PC-9 (cell line): ENCODE measurements at regions not wholly inside any gene's neighbourhood (a gene's known extent, or its start where the extent isn't known, plus 50 kb on each side); places are given as distances from the start of the nearest gene placed in this dataset.

Source experiments
- BruUV-seq: library from RNA; stranded (reverse); fragments of 400-500 nt; replicated peaks from 2 replicates; lab custom pipeline; 2021; lab: Mats Ljungman, UMichigan
- CTCF ChIA-PET: fragments of 300-600 bp; sonication (Branson Sonifier 250); formaldehyde crosslinking; loops from one replicate; lab custom pipeline; 2022; ENCODE audit warnings: antibody characterized with exemption; lab: Charles Lee
- POLR2A ChIA-PET: fragments of 300-600 bp; sonication (Branson Sonifier 250); formaldehyde crosslinking; loops from one replicate; lab custom pipeline; 2022; ENCODE audit warnings: antibody characterized with exemption; ENCODE audit not compliant: unreplicated experiment; lab: Charles Lee
- DNase-seq, 2 experiments: peaks; one replicate each; pipeline versions ENCODE4 v3.0.0 to v3.0.0-alpha.2; 2015 to 2022; ENCODE audit warnings: mixed read lengths in 1 of 2
- H2AFZ ChIP-seq: fragments of 200-600 bp; sonication (generic); 2 replicates; pipeline ENCODE4 v1.8.1; 2017; ENCODE audit warnings: antibody characterized with exemption
- H3F3A ChIP-seq: fragments of 200-600 bp; sonication (generic); 2 replicates; pipeline ENCODE4 v1.8.1; 2017; ENCODE audit warnings: antibody characterized with exemption, mild to moderate bottlenecking, low read depth; ENCODE audit not compliant: insufficient read depth
- H3K27ac ChIP-seq: fragments of 200-600 bp; sonication (generic); 2 replicates; pipeline ENCODE4 v1.6.1; 2016; ENCODE audit warnings: mixed run types
- H3K27me3 ChIP-seq: fragments of 200-600 bp; sonication (generic); 2 replicates; pipeline ENCODE4 v1.6.1; 2016; ENCODE audit warnings: low read depth, mixed run types; ENCODE audit not compliant: insufficient read depth
- H3K36me3 ChIP-seq: fragments of 200-600 bp; sonication (generic); 2 replicates; pipeline ENCODE4 v1.6.1; 2016; ENCODE audit warnings: low read depth, mixed run types
- H3K4me1 ChIP-seq: fragments of 200-600 bp; sonication (generic); replicated peaks from 2 replicates; pipeline ENCODE4 v1.6.1; 2016; ENCODE audit warnings: mixed run types; ENCODE audit not compliant: insufficient read depth
- H3K4me2 ChIP-seq: fragments of 200-600 bp; sonication (generic); 2 replicates; pipeline ENCODE4 v1.6.1; 2017; ENCODE audit warnings: mixed run types
- H3K4me3 ChIP-seq: fragments of 200-600 bp; sonication (generic); 2 replicates; pipeline ENCODE4 v1.6.1; 2016; ENCODE audit warnings: mixed run types
- H3K79me2 ChIP-seq: fragments of 200-600 bp; sonication (generic); 2 replicates; pipeline ENCODE4 v1.6.1; 2017; ENCODE audit warnings: low read depth, mixed run types
- H3K9me2 ChIP-seq: fragments of 200-600 bp; sonication (generic); 2 replicates; pipeline ENCODE4 v1.8.1; 2017; ENCODE audit warnings: mild to moderate bottlenecking; ENCODE audit not compliant: insufficient read depth
- H3K9me3 ChIP-seq: fragments of 200-600 bp; sonication (generic); 2 replicates; pipeline ENCODE4 v1.8.1; 2016; ENCODE audit warnings: low read depth; ENCODE audit not compliant: insufficient read depth
- H4K20me1 ChIP-seq: fragments of 200-600 bp; sonication (generic); 2 replicates; pipeline ENCODE4 v1.8.1; 2017; ENCODE audit not compliant: insufficient read depth
- CTCF ChIP-seq: fragments of 200-600 bp; sonication (generic); conservative IDR thresholded peaks from 2 replicates; pipeline ENCODE4 v1.6.1; 2017; ENCODE audit warnings: mixed run types, antibody characterized with exemption, mild to moderate bottlenecking, moderate library complexity
- EZH2 ChIP-seq: fragments of 200-600 bp; sonication (generic); IDR thresholded peaks from 2 replicates; pipeline ENCODE4 v1.8.0; 2017; ENCODE audit warnings: antibody characterized with exemption, low read depth
- intact Hi-C: fragments of 100-400 bp; cut with micrococcal nuclease; formaldehyde crosslinking; loops from one replicate; pipeline ENCODE4 v1.10.0; 2022; ENCODE audit not compliant: unreplicated experiment

DNA sequence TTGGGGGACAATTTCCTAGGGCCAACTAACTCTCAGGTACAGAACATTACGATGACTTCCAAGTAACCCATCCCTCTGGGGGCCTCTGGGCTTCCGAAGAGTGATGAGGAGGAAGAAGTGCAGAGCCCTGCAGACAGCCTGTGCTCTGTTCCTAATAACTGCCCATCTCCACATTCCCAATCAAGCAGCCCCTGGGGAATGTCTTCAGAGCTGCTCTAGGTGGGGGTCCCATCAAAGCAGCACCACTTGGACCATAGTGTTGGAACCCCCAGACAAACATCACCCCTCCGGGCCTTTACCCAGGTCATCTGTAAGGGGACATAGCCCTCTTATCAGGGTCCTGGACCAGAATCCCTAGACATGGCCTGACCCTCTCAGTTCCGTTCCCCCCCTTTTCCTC, 357.3 kb downstream of the NPHP4 start:
- no peak for DNase-seq
- Histone ChIP-seq H3K36me3 (no peaks in the 10 kb centered on the region), H3K79me2 (no peaks in the 10 kb centered on the region), H3K9me3 (no peaks in the 10 kb centered on the region), H2AFZ (no peak overlapping the region), H3K9me2 (no peaks in the 10 kb centered on the region), H3K4me2 (no peak overlapping the region), H3K4me3 (no peak overlapping the region), H3K27me3 (peaks cover 3% of the 10 kb centered on the region; the same call in 1 of the 2 replicates), H4K20me1 (no peaks in the 10 kb centered on the region), H3K4me1 (no peaks in the 10 kb centered on the region), H3F3A (peaks cover 5% of the 10 kb centered on the region; the same call in 1 of the 2 replicates), H3K27ac (no peak overlapping the region)
- POLR2A ChIA-PET, result no interaction called here
- intact Hi-C loops, result no loop called here
- CTCF ChIA-PET, result no interaction called here
- no TSS peak for BruUV-seq
- no peak for TF ChIP-seq CTCF
- TF ChIP-seq EZH2, result no peak

- CTCF ChIA-PET, result no interaction called here
- DNase-seq, result no peak
- Histone ChIP-seq H2AFZ (no peak overlapping the region), H3K36me3 (no peaks in the 10 kb centered on the region), H3K9me2 (no peaks in the 10 kb centered on the region), H3K4me3 (no peak overlapping the region), H4K20me1 (no peaks in the 10 kb centered on the region), H3K27me3 (no peaks in the 10 kb centered on the region), H3K4me1 (no peaks in the 10 kb centered on the region), H3F3A (peaks cover 5% of the 10 kb centered on the region; the same call in 1 of the 2 replicates), H3K79me2 (no peaks in the 10 kb centered on the region), H3K4me2 (no peak overlapping the region), H3K27ac (no peak overlapping the region), H3K9me3 (no peaks in the 10 kb centered on the region)
- TF ChIP-seq CTCF, result no peak
- TF ChIP-seq EZH2, result no peak
- POLR2A ChIA-PET, result no interaction called here
- intact Hi-C loops, result no loop called here
- BruUV-seq, result no TSS peak
These were observed 359.4 kb downstream of the NPHP4 start for GRCh38 chr1:5632814-5633213.

DNA sequence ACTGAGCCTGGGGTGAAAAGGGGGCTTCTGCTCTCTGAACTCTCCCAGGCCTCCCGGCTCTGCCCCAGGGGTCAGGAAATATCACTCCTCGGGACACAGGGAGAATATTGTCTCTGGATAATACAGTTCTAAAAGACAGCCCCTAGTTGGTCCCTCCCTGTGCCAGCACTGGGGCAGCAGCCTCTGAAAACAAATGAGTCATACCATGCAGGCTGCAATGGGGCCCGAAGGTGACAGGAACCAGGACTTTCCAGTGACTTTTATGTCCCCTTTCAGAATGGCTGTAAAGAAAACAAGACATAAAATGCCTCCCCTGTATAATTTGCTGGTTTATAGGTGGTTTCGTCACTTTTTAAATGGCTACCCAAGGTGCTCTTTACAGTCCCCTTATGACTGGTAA, 360.0 kb downstream of the NPHP4 start:
- Histone ChIP-seq H3K9me3 (no peaks in the 10 kb centered on the region), H3K27me3 (no peaks in the 10 kb centered on the region), H3K4me2 (no peak overlapping the region), H2AFZ (no peak overlapping the region), H3F3A (peaks cover 5% of the 10 kb centered on the region; the same call in 1 of the 2 replicates), H3K79me2 (no peaks in the 10 kb centered on the region), H3K36me3 (no peaks in the 10 kb centered on the region), H4K20me1 (no peaks in the 10 kb centered on the region), H3K9me2 (no peaks in the 10 kb centered on the region), H3K4me1 (no peaks in the 10 kb centered on the region), H3K4me3 (no peak overlapping the region), H3K27ac (no peak overlapping the region)
- intact Hi-C loops, result no loop called here
- no TSS peak for BruUV-seq
- no peak for TF ChIP-seq EZH2
- TF ChIP-seq CTCF, result no peak
- CTCF ChIA-PET, result no interaction called here
- POLR2A ChIA-PET, result no interaction called here
- DNase-seq, result no peak
